H1 (cell line): ENCODE measurements at regions not wholly inside any gene's neighbourhood (a gene's known extent, or its start where the extent isn't known, plus 50 kb on each side); places are given as distances from the start of the nearest gene placed in this dataset.

ENCODE experiments used
- CTCF ChIA-PET: fragments of 300-600 bp; sonication (Branson Sonifier 250); formaldehyde crosslinking; loops from one replicate; lab custom pipeline; 2021; ENCODE audit not compliant: partially characterized antibody; lab: Charles Lee
- POLR2A ChIA-PET: fragments of 300-600 bp; sonication (Branson Sonifier 250); formaldehyde crosslinking; loops from one replicate; lab custom pipeline; 2021; ENCODE audit warnings: inconsistent platforms; ENCODE audit not compliant: partially characterized antibody; lab: Charles Lee
- DNase-seq, 2 experiments: peaks; one replicate each; pipeline versions ENCODE4 v3.0.0 to v3.0.0-alpha.2; 2010 to 2022; ENCODE audit warnings: low spot score in 2 of 2, low read depth in 1 of 2, mixed read lengths in 1 of 2
- FAIRE-seq: peaks from 2 replicates; lab custom pipeline; 2011; peaks lifted over from hg19 to GRCh38; lab: Jason Lieb, UNC
- H2AFZ ChIP-seq: 2 replicates; pipeline ENCODE4 v1.8.1; 2012; ENCODE audit warnings: low read length, inconsistent platforms
- H2AK5ac ChIP-seq: 2 replicates; pipeline ENCODE4 v1.6.1; 2013; ENCODE audit warnings: low read depth, low read length
- H2BK120ac ChIP-seq: replicated peaks from 2 replicates; pipeline ENCODE3; 2013; ENCODE audit warnings: low read depth, low read length, inconsistent platforms
- H2BK12ac ChIP-seq: 2 replicates; pipeline ENCODE4 v1.6.1; 2013; ENCODE audit warnings: low read depth, low read length
- H2BK15ac ChIP-seq: 2 replicates; pipeline ENCODE4 v1.6.1; 2013; ENCODE audit warnings: low read length
- H2BK20ac ChIP-seq: 2 replicates; pipeline ENCODE4 v1.6.1; 2013; ENCODE audit warnings: low read length
- H2BK5ac ChIP-seq: 2 replicates; pipeline ENCODE4 v1.6.1; 2013; ENCODE audit warnings: low read depth, low read length
- H3K14ac ChIP-seq: 2 replicates; pipeline ENCODE4 v1.6.1; 2013; ENCODE audit warnings: inconsistent platforms; ENCODE audit not compliant: insufficient read length
- H3K18ac ChIP-seq: 2 replicates; pipeline ENCODE4 v1.6.1; 2013; ENCODE audit warnings: low read length; ENCODE audit errors: extremely low read depth
- H3K23ac ChIP-seq: 2 replicates; pipeline ENCODE4 v1.6.1; 2013; ENCODE audit warnings: inconsistent platforms; ENCODE audit not compliant: insufficient read length
- H3K23me2 ChIP-seq: 2 replicates; pipeline ENCODE4 v1.6.1; 2013; ENCODE audit warnings: low read depth, low read length
- H3K27ac ChIP-seq: 2 replicates; pipeline ENCODE4 v1.6.1; 2011; ENCODE audit warnings: low read depth, low read length, inconsistent platforms
- H3K27me3 ChIP-seq, 4 experiments: replicated peaks in 1 of 4; 1 replicate in 1 of 4; 2 replicates in 3 of 4; pipeline versions ENCODE4 v1.6.1 to v1.8.1; 2011 to 2013; ENCODE audit warnings: low read length in 3 of 4, mild to moderate bottlenecking in 3 of 4, inconsistent platforms in 2 of 4, mixed read lengths in 2 of 4, moderate library complexity in 1 of 4; ENCODE audit not compliant: control insufficient read depth in 3 of 4, insufficient read depth in 3 of 4; ENCODE audit errors: extremely low read depth in 1 of 4
- H3K36me3 ChIP-seq, 4 experiments: 2 replicates each; pipeline versions ENCODE4 v1.6.1 to v1.8.1; 2011 to 2013; ENCODE audit warnings: mild to moderate bottlenecking in 4 of 4, low read length in 3 of 4, moderate library complexity in 2 of 4, control low read depth in 1 of 4, inconsistent platforms in 1 of 4; ENCODE audit not compliant: insufficient read depth in 4 of 4, control insufficient read depth in 2 of 4
- H3K4ac ChIP-seq: replicated peaks from 2 replicates; pipeline ENCODE3; 2013; ENCODE audit warnings: low read length, low read depth, mixed read lengths, inconsistent platforms; ENCODE audit not compliant: insufficient read length
- H3K4me1 ChIP-seq, 4 experiments: replicated peaks in 1 of 4; 1 replicate in 1 of 4; 2 replicates in 3 of 4; pipeline versions ENCODE4 v1.6.1 to v1.8.1; 2011 to 2013; ENCODE audit warnings: low read length in 3 of 4, inconsistent platforms in 2 of 4, mixed read lengths in 1 of 4; ENCODE audit not compliant: insufficient read depth in 4 of 4, control insufficient read depth in 3 of 4
- H3K4me2 ChIP-seq, 2 experiments: 2 replicates each; pipeline versions ENCODE4 v1.6.1 to v1.8.1; 2011 to 2013; ENCODE audit warnings: low read depth in 2 of 2, low read length in 2 of 2, control low read depth in 1 of 2, inconsistent platforms in 1 of 2, mild to moderate bottlenecking in 1 of 2; ENCODE audit not compliant: insufficient read depth in 1 of 2
- H3K4me3 ChIP-seq, 4 experiments: fragments of 200-600, 300-600 bp in 1 of 4; sonication (generic), shearing (Covaris generic), sonication (Bioruptor Twin) in 1 of 4; 2 replicates each; pipeline versions ENCODE4 v1.5.1 to v1.8.1; 2011 to 2016; ENCODE audit warnings: low read length in 4 of 4, low read depth in 3 of 4, control low read depth in 2 of 4, inconsistent platforms in 2 of 4, mild to moderate bottlenecking in 2 of 4, mixed read lengths in 1 of 4, moderate library complexity in 1 of 4; ENCODE audit not compliant: insufficient read depth in 2 of 4; ENCODE audit errors: extremely low read depth in 1 of 4
- H3K56ac ChIP-seq: replicated peaks from 2 replicates; pipeline ENCODE3; 2013; ENCODE audit warnings: low read depth, mild to moderate bottlenecking, mixed read lengths, low read length, inconsistent platforms; ENCODE audit not compliant: insufficient read length
- H3K79me1 ChIP-seq: 2 replicates; pipeline ENCODE4 v1.6.1; 2013; ENCODE audit warnings: low read depth, low read length, control low read depth
- H3K79me2 ChIP-seq, 2 experiments: 2 replicates each; pipeline versions ENCODE4 v1.6.1 to v1.8.1; 2012 to 2013; ENCODE audit warnings: low read length in 2 of 2, mild to moderate bottlenecking in 2 of 2, inconsistent platforms in 1 of 2; ENCODE audit not compliant: insufficient read depth in 2 of 2, control insufficient read depth in 1 of 2
- H3K9ac ChIP-seq, 4 experiments: replicated peaks in 1 of 4; 1 replicate in 1 of 4; 2 replicates in 3 of 4; pipeline versions ENCODE4 v1.6.1 to v1.8.1; 2011 to 2013; ENCODE audit warnings: low read depth in 3 of 4, low read length in 3 of 4, control low read depth in 2 of 4, mild to moderate bottlenecking in 2 of 4, moderate library complexity in 2 of 4, inconsistent platforms in 1 of 4; ENCODE audit errors: extremely low read depth in 1 of 4
- H3K9me3 ChIP-seq, 2 experiments: 2 replicates each; pipeline versions ENCODE4 v1.6.1 to v1.8.1; 2012 to 2013; ENCODE audit warnings: mild to moderate bottlenecking in 2 of 2, moderate library complexity in 2 of 2, control low read depth in 1 of 2, inconsistent platforms in 1 of 2, low read depth in 1 of 2, low read length in 1 of 2, mixed read lengths in 1 of 2; ENCODE audit not compliant: insufficient read depth in 2 of 2
- H4K20me1 ChIP-seq, 2 experiments: replicated peaks in 1 of 2; 2 replicates each; pipeline versions ENCODE3 to v1.8.1; 2011 to 2013; ENCODE audit warnings: inconsistent platforms in 2 of 2, low read length in 2 of 2, mild to moderate bottlenecking in 1 of 2; ENCODE audit not compliant: insufficient read depth in 2 of 2, control insufficient read depth in 1 of 2
- H4K5ac ChIP-seq: 2 replicates; pipeline ENCODE4 v1.6.1; 2013; ENCODE audit warnings: low read length, low read depth, mixed read lengths, inconsistent platforms; ENCODE audit not compliant: insufficient read length
- H4K8ac ChIP-seq: 2 replicates; pipeline ENCODE4 v1.8.0; 2013; ENCODE audit warnings: mild to moderate bottlenecking, moderate library complexity, low read length, inconsistent platforms; ENCODE audit not compliant: insufficient read depth; ENCODE audit errors: extremely low read depth
- H4K91ac ChIP-seq: replicated peaks from 2 replicates; pipeline ENCODE3; 2013; ENCODE audit warnings: low read length, mixed read lengths, inconsistent platforms; ENCODE audit not compliant: insufficient read length
- HDAC2 ChIP-seq, 2 experiments: fragments of 300-600 bp in 1 of 2; sonication (generic) in 1 of 2; IDR thresholded peaks; 2 replicates each; pipeline ENCODE4 v1.6.1; 2011 to 2012; ENCODE audit warnings: low read depth in 2 of 2, low read length in 2 of 2, mild to moderate bottlenecking in 2 of 2, moderate library complexity in 2 of 2, borderline replicate concordance in 1 of 2, inconsistent platforms in 1 of 2
- PHF8 ChIP-seq: fragments of 200-600 bp; sonication (generic); conservative IDR thresholded peaks from 2 replicates; pipeline ENCODE4 v1.7.1; 2012; ENCODE audit warnings: low read depth, mild to moderate bottlenecking, inconsistent platforms, low read length, moderate library complexity
- SP4 ChIP-seq: IDR thresholded peaks from 2 replicates; pipeline ENCODE4 v1.6.1; 2012; ENCODE audit warnings: low read length, inconsistent platforms
- TEAD4 ChIP-seq: IDR thresholded peaks from 2 replicates; pipeline ENCODE4 v1.6.1; 2012; ENCODE audit warnings: low read depth, low read length, inconsistent platforms, mixed read lengths
- WGBS, 2 experiments: shearing (Covaris generic) in 1 of 2; methylation state at CpG; one replicate each; pipeline versions ENCODE4 v1.1.6 to v1.1.7; 2013 to 2015; ENCODE audit warnings: low lambda C conversion rate in 2 of 2, mixed read lengths in 2 of 2, inconsistent platforms in 1 of 2, low coverage in 1 of 2, missing lambda C conversion rate in 1 of 2; ENCODE audit not compliant: insufficient replicate concordance in 2 of 2, insufficient coverage in 1 of 2, insufficient read length in 1 of 2; ENCODE audit errors: extremely low coverage in 1 of 2, missing lambda C conversion rate in 1 of 2; 5-methylcytosine and 5-hydroxymethylcytosine counted together

DNA sequence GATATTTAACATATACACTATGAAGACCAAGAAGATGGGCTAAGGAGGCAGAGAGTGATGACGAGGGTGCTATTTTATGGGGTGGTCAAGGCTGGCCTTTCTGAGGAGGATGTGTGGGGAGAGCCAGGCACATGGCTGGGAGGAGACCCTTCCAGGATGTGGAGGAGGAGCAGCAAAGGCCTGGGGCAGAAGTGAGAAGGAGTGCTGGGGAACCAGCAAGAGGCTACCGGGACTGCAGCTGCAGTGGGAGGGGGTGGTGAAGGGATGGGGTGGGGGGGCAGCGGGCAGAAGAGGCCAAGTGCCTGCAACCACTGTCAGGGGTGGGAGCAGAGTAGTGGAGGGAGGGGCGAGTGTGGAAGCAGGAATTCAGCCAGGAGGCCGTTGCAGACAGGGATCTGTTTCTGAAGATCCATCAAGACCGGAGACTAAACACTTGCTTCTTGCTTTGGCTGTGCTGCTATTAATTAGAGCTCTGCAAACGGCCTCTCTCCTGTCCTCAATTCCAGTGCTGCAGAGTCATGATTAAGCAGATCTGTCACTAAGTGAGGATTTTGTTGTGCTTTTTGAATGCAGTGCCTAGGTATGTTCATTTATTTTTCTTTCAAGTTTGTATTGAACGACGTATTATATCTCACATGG lies 89.9 kb downstream of the IER5 start:
- Histone ChIP-seq H3K56ac (no peak overlapping the region), H3K4me1 (peaks cover 15 to 27% (median 21%) of the 10 kb centered on the region in 4 experiments), H3K4ac (no peak overlapping the region), H3K4me2 (no peak overlapping the region), H2BK20ac (no peak overlapping the region), H3K9ac (no peak overlapping the region), H3K36me3 (no peaks in the 10 kb centered on the region), H3K9me3 (no peaks in the 10 kb centered on the region), H3K27me3 (no peaks in the 10 kb centered on the region), H3K23ac (no peak overlapping the region), H2BK15ac (no peak overlapping the region), H4K91ac (no peak overlapping the region), H4K20me1 (no peaks in the 10 kb centered on the region), H3K18ac (no peak overlapping the region), H3K14ac (no peak overlapping the region), H3K79me1 (no peaks in the 10 kb centered on the region), H3K27ac (no peak overlapping the region), H3K23me2 (no peaks in the 10 kb centered on the region), H3K79me2 (no peaks in the 10 kb centered on the region), H2AK5ac (no peak overlapping the region), H2AFZ (no peak overlapping the region), H4K8ac (no peak overlapping the region), H3K4me3 (no peak overlapping the region), H2BK120ac (no peak overlapping the region), H2BK5ac (no peak overlapping the region), H4K5ac (no peak overlapping the region), H2BK12ac (no peak overlapping the region)
- TF ChIP-seq PHF8 = no peak
- no peak for TF ChIP-seq SP4
- no peak for TF ChIP-seq HDAC2 (IDR thresholded peaks at IDR 0.05; ENCODE audit: borderline replicate concordance in 1 of 2, low read depth in 2 of 2, low read length in 2 of 2)
- no peak for TF ChIP-seq TEAD4
- WGBS, 2 experiments = 93% methylated on average over 5 of the region's 9 CpGs; no CpG with 5 or more reads in 1 of the 2 experiments
- no peak for DNase-seq
- ChIA-PET CTCF (interaction anchor here (1.0 to 1.3 kb wide), 2 partner anchors 9 to 12 kb away, joined by 3 to 4 read pairs; no protein-coding TSS in a partner anchor), POLR2A (no interaction called here)
- no peak for FAIRE-seq
